ENCODE measurements at regions not wholly inside any gene's neighbourhood (a gene's known extent, or its start where the extent isn't known, plus 50 kb on each side); places are given as distances from the start of the nearest gene placed in this dataset.

DNA sequence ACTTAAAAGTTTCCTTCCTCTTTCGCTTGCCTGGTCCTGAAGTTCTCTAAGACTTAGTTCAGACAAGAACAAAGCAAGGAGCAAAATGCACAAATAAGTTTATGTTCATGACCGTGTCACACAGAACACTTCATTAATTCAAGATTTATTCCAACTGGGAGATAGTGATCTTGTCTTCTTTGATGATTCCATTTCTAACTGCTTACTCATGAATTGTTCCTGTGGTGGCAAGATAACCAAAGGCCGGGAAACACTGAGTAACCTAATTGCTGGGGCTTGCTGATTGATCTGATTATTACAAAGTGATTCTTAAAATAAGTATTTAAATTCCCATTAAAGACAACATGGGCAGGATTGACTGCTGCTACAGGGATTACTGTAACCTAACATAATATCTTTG, 1462.9 kb upstream of the RAG2 start:
- TF ChIP-seq, protein P1, sequence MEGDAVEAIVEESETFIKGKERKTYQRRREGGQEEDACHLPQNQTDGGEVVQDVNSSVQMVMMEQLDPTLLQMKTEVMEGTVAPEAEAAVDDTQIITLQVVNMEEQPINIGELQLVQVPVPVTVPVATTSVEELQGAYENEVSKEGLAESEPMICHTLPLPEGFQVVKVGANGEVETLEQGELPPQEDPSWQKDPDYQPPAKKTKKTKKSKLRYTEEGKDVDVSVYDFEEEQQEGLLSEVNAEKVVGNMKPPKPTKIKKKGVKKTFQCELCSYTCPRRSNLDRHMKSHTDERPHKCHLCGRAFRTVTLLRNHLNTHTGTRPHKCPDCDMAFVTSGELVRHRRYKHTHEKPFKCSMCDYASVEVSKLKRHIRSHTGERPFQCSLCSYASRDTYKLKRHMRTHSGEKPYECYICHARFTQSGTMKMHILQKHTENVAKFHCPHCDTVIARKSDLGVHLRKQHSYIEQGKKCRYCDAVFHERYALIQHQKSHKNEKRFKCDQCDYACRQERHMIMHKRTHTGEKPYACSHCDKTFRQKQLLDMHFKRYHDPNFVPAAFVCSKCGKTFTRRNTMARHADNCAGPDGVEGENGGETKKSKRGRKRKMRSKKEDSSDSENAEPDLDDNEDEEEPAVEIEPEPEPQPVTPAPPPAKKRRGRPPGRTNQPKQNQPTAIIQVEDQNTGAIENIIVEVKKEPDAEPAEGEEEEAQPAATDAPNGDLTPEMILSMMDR (IDR thresholded peaks at IDR 0.05), result no peak
- TF ChIP-seq POLR2A (IDR thresholded peaks at IDR 0.05), result no peak

Data from uterus (tissue), 2 donors.